Panc1 (cell line): ENCODE measurements at regions not wholly inside any gene's neighbourhood (a gene's known extent, or its start where the extent isn't known, plus 50 kb on each side); places are given as distances from the start of the nearest gene placed in this dataset.
A peak's percentile ranks its signal among the peaks of the same experiment; 100 is the strongest.
"Not testable (repeated sequence)": the region's sequence is repeated elsewhere in the genome, so short reads cannot be mapped to it uniquely, and the experiment has no call there.

ENCODE experiments used
- ATAC-seq: fragments of 200-7000 bp; cut with Tn5 transposase; 2 replicates; pipeline ENCODE4 v1.9.1; 2020; ENCODE audit warnings: mild to moderate bottlenecking, moderate library complexity
- BruUV-seq: library from RNA; stranded (reverse); fragments of 400-500 nt; replicated peaks from 2 replicates; lab custom pipeline; 2021; lab: Mats Ljungman, UMichigan
- CTCF ChIA-PET: fragments of 300-600 bp; sonication (Branson Sonifier 250); formaldehyde crosslinking; loops from one replicate; lab custom pipeline; 2022; ENCODE audit warnings: antibody characterized with exemption; lab: Charles Lee
- POLR2A ChIA-PET: fragments of 300-600 bp; sonication (Branson Sonifier 250); formaldehyde crosslinking; loops from one replicate; lab custom pipeline; 2022; ENCODE audit warnings: antibody characterized with exemption; lab: Charles Lee
- DNase-seq: peaks from one replicate; pipeline ENCODE4 v3.0.0-alpha.2; 2010; ENCODE audit warnings: low read depth, low spot score
- H3K27ac ChIP-seq: 2 replicates; pipeline ENCODE4 v1.5.1; 2011; ENCODE audit warnings: mild to moderate bottlenecking, low read length, inconsistent platforms
- H3K27me3 ChIP-seq: fragments of 200-500 bp; sonication (Bioruptor generic); 2 replicates; pipeline ENCODE4 v1.6.0; 2014; ENCODE audit warnings: low read length, inconsistent platforms; ENCODE audit not compliant: control insufficient read depth, insufficient read depth
- H3K36me3 ChIP-seq: fragments of 200-500 bp; sonication (Bioruptor generic); 2 replicates; pipeline ENCODE4 v1.5.1; 2014; ENCODE audit warnings: inconsistent platforms, mild to moderate bottlenecking, low read length, moderate library complexity; ENCODE audit not compliant: control insufficient read depth, insufficient read depth
- H3K4me1 ChIP-seq: 2 replicates; pipeline ENCODE4 v1.5.1; 2011; ENCODE audit warnings: inconsistent platforms, mild to moderate bottlenecking, low read length, moderate library complexity; ENCODE audit not compliant: control insufficient read depth, insufficient read depth
- H3K4me3 ChIP-seq, 2 experiments: 2 replicates each; pipeline ENCODE4 v1.5.1; 2011 to 2012; ENCODE audit warnings: low read depth in 2 of 2, low read length in 2 of 2, mild to moderate bottlenecking in 2 of 2, inconsistent platforms in 1 of 2, moderate library complexity in 1 of 2
- H3K9me3 ChIP-seq: fragments of 200-500 bp; sonication (Bioruptor generic); 2 replicates; pipeline ENCODE4 v1.5.1; 2014; ENCODE audit warnings: low read depth, mild to moderate bottlenecking, inconsistent platforms, low read length, moderate library complexity; ENCODE audit not compliant: control insufficient read depth, insufficient read depth
- REST ChIP-seq, 2 experiments: IDR thresholded peaks; 2 replicates each; pipeline ENCODE4 v1.6.1; 2011 to 2012; ENCODE audit warnings: low read depth in 2 of 2, control low read depth in 1 of 2, low read length in 1 of 2, mild to moderate bottlenecking in 1 of 2, moderate library complexity in 1 of 2; ENCODE audit not compliant: insufficient read depth in 1 of 2
- in situ Hi-C: cut with HindIII; loops from 2 replicates; pipeline ENCODE4 v1.10.0; 2016; ENCODE audit warnings: low sequenced_read_pairs, low pct_unique_long_range_greater_than_20kb
- intact Hi-C: fragments of 100-400 bp; cut with micrococcal nuclease; formaldehyde crosslinking; loops from one replicate; pipeline ENCODE4 v1.10.0; 2022; ENCODE audit not compliant: unreplicated experiment
- TF ChIP-seq, protein P1 (sequence below): fragments of 450-650 bp; IDR thresholded peaks from 2 replicates; pipeline ENCODE4 v1.5.1; 2017; ENCODE audit warnings: mild to moderate bottlenecking

GRCh38 chr11:3583476-3583875 lies 58.3 kb downstream of the ART5 start:
- ATAC-seq, intact Hi-C loops, BruUV-seq, in situ Hi-C loops, H3K27ac ChIP-seq, DNase-seq, H3K4me3 ChIP-seq, CTCF ChIA-PET, H3K9me3 ChIP-seq, H3K36me3 ChIP-seq, POLR2A ChIA-PET, H3K4me1 ChIP-seq: not testable (repeated sequence)
- peaks cover 11% of the 10 kb centered on the region for H3K27me3 ChIP-seq

DNA sequence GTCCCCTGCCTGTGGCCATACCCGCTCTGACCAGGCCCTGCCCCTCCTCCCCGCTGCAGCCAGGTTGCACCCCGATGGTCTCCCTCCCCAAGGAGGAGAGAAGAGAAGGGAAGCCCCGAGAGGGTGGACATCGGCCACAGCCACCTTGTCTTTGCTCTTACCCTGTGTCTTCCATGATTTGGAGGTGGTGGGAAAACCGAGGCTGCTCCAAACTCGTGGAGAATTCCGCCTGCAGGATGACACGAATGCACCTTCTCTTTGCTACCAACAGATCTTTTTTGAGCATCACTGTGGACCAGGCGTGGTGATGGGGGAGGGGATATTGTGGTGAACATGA lies 60.4 kb downstream of the ART5 start:
- H3K27ac ChIP-seq, ATAC-seq, in situ Hi-C loops, DNase-seq, BruUV-seq, intact Hi-C loops, H3K4me1 ChIP-seq, H3K4me3 ChIP-seq, H3K27me3 ChIP-seq, H3K9me3 ChIP-seq, H3K36me3 ChIP-seq, POLR2A ChIA-PET: not testable (repeated sequence)
- CTCF ChIA-PET: interaction anchor here (0.7 kb wide), 1 partner anchor 27 kb away, joined by 3 read pairs; no protein-coding TSS in a partner anchor
- TF ChIP-seq, protein P1, sequence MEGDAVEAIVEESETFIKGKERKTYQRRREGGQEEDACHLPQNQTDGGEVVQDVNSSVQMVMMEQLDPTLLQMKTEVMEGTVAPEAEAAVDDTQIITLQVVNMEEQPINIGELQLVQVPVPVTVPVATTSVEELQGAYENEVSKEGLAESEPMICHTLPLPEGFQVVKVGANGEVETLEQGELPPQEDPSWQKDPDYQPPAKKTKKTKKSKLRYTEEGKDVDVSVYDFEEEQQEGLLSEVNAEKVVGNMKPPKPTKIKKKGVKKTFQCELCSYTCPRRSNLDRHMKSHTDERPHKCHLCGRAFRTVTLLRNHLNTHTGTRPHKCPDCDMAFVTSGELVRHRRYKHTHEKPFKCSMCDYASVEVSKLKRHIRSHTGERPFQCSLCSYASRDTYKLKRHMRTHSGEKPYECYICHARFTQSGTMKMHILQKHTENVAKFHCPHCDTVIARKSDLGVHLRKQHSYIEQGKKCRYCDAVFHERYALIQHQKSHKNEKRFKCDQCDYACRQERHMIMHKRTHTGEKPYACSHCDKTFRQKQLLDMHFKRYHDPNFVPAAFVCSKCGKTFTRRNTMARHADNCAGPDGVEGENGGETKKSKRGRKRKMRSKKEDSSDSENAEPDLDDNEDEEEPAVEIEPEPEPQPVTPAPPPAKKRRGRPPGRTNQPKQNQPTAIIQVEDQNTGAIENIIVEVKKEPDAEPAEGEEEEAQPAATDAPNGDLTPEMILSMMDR: peak; percentile 22

DNA sequence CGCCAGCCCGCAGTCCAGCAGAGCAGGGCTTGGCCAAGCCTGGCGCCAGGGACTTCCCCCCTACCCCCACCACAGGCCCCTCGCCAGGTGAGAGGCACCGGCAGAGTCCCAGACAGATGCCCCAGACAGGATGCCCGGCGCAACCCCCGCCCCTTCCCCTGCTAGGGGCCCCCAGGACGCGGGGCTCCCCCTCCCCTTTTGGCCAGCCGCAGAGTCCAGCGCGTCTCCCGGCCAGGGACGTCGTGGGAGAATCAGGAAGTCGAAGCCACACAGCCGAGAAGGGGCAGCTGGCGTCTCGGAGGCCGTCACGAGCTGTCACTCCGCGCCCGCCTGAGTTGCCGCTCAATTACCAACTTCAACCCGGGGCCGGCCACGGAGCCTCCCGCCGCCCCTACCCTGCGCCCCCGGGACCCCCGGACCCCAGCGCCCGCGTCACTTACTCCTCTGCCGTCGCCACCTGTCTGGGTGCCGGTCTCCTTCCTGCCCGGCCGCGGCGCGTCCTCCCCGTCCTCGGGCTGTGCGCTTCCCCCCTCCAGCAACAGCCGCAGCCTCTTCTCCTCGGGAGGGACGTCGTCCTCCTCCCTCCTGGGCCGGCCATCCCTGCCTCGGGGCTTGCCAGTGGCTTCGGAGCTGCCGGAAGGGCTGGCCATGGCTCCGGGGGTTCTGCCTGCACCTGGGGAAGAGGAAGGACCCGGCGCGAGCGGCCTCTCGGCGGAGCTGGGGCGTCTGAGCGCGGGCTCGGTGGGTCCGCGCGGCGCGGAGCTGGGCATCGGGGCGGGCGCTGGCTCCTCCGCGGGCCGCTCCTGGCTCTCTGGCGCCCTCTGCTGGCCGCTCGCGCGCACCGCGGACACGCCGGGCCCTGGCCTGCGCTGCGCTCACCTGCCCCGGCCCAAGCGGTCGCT lies 61.1 kb downstream of the ART5 start:
- intact Hi-C loops, H3K27me3 ChIP-seq, in situ Hi-C loops, POLR2A ChIA-PET, DNase-seq, H3K4me1 ChIP-seq, H3K36me3 ChIP-seq, H3K9me3 ChIP-seq, BruUV-seq, H3K27ac ChIP-seq: not testable (repeated sequence)
- CTCF ChIA-PET: interaction anchor here (0.7 kb wide), 2 partner anchors 28 to 457 kb away, joined by 3 read pairs; no protein-coding TSS in a partner anchor
- TF ChIP-seq, protein P1: peak; percentile 83
- 0 out of 4 replicates have a peak, but pooled peaks of 1 of the 2 experiments have one; percentile 66 for TF ChIP-seq REST (IDR thresholded peaks at IDR 0.05; ENCODE audit: insufficient read depth in 1 of 2, low read depth in 2 of 2, low read length in 1 of 2)
- H3K4me3 ChIP-seq: peak overlapping the region; percentile 31 to 36
- peak; percentile 98 for ATAC-seq

DNA sequence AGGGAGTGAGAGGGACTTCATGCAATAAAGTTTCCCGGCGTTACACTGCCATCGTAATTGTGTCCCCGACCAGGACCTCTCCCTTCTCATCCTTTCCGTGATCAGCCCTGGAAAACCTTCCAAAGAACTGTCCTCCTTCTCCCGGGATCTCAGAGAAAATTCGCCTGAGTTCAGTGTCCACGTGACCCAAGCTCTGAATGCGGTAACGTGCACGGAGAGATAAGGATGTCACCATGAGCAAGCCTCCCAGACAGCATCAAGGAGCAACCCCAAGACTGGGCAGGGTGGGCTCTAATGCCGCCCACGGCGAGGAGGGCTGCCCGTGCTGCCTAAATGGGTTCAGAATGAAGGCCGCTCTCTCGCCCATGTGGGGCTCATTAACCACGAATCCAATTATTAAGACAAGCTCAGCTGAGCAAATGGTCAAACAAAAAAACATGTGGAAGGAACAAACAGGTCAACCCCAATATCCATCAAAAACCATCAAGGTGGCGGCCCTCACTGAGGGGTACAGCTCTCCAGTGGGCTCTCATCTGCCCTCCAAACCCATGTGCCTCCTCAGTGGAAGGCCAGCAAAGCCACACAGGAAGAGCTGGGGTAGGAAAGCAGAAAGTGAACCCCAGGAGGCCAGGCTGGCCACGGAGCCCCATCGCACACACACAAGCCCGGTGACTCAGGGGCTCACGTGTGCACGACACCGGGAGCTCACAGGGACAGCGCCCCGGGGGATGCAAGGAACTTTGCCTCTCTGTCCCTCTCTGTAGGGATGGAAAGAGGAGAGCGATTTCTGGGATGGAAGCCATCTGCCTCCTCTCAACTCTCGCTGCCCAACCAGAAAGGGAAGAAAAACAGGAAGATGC lies 62.0 kb downstream of the ART5 start:
- ATAC-seq, H3K4me1 ChIP-seq, H3K4me3 ChIP-seq, BruUV-seq, H3K27me3 ChIP-seq, H3K36me3 ChIP-seq, H3K9me3 ChIP-seq, intact Hi-C loops, POLR2A ChIA-PET, DNase-seq, H3K27ac ChIP-seq, in situ Hi-C loops: not testable (repeated sequence)
- CTCF ChIA-PET: interaction anchor here (0.7 kb wide), 1 partner anchor 458 kb away, joined by 3 read pairs; no protein-coding TSS in a partner anchor
